ENCODE measurements at regions not wholly inside any gene's neighbourhood (a gene's known extent, or its start where the extent isn't known, plus 50 kb on each side); places are given as distances from the start of the nearest gene placed in this dataset.
"Not testable (repeated sequence)": the region's sequence is repeated elsewhere in the genome, so short reads cannot be mapped to it uniquely, and the experiment has no call there.

GRCh38 chr15:83335542-83335941 is 51.1 kb upstream of the BNC1 start:
- not testable (repeated sequence) for DNase-seq

DNA sequence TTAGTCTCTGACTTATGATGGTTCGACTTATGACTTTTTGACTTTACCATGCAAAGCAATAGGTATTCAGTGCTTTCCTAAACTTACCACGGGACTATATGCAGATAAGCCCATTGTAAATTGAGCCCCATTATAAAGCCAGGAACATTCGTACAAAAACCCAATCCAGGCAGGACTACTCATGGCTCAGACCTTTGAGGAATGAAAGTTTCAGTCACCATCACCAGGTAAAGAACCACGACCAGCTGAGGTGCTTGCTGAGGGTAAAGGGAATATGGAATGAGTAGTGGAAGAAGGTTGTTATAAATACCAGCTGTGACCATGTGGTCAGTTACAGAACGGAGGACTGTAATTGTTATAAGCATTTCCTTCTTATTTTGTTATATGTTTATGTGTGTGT is 54.9 kb upstream of the BNC1 start:
- no peak for DNase-seq

GRCh38 chr15:83340087-83340486 is 55.6 kb upstream of the BNC1 start:
- DNase-seq, result no peak

- DNase-seq, result no peak
These were observed 61.9 kb upstream of the BNC1 start for GRCh38 chr15:83346342-83346741.

GRCh38 chr15:83352119-83352518 is 67.7 kb upstream of the BNC1 start:
- DNase-seq, result no peak

- no peak for DNase-seq
These were observed 72.3 kb upstream of the BNC1 start for GRCh38 chr15:83356501-83357399.

DNA sequence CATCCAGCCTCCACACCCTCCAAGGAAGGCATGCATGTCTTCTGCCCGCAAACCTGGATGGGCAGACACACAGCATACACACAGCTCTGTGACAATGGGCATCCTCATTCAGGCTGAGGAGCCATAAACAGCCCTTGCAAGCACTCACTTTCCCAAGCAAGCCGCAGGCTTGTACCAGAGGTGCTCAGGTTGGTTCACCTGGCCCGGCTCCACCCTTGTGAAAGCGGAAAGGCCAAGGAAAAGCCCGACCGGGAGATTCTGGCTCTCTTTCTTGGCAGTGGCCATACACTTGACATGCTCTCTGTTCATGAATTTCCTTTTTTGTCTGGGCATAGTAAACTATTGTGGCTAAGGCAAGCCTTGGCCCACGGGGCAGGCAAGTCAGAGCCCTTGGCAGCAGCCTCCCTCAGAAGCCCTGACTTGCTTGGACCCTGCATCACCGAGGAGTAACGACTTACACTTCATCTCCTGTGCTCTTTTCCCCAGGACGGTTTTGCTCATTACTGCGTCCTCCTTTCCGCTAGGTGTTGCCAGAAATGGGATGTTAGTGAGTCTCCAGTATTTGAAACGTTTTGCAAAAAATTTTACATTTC is 74.6 kb upstream of the BNC1 start:
- DNase-seq, result peak; percentile 25

DNA sequence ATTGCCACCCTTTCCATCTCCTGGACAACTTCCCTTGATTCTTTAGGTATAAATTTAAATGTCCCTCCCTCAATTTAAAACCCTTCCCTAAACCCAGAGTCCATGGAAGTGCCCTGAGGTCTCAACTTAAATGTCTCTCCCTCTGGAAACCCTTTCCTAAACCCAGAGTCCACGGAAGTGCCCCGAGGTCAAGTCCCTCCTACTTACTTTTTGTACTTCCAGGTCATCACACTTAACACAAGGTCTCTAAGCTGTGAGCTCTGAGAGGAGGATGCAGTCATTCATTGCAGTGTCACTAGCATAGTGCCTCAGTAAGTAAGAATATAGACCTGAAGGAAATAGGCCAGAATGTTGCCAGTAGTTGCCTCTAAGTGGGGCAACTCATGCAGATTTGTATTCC is 78.2 kb upstream of the BNC1 start:
- no peak for DNase-seq

DNA sequence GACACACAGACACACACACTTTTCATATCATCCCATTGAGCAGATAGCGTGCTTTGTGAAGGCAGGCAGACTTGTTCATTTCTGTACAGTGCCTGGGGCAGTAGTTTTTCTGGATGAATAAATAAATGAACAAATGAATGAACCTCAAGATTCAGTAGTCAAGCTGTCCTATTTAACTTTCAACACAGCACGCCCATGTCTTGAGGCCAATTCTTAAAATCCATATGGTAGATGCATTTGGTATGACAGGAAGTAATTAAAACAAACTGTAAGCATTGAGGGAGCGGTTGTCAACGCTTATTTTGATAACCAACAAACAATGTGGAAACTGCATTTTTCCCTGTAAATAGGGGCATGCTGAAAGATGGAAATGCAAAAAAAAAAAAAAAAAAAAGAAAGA is 80.0 kb upstream of the BNC1 start:
- no peak for DNase-seq

GRCh38 chr15:83365370-83365938 is 81.0 kb upstream of the BNC1 start:
- peak; percentile 55 for DNase-seq

DNA sequence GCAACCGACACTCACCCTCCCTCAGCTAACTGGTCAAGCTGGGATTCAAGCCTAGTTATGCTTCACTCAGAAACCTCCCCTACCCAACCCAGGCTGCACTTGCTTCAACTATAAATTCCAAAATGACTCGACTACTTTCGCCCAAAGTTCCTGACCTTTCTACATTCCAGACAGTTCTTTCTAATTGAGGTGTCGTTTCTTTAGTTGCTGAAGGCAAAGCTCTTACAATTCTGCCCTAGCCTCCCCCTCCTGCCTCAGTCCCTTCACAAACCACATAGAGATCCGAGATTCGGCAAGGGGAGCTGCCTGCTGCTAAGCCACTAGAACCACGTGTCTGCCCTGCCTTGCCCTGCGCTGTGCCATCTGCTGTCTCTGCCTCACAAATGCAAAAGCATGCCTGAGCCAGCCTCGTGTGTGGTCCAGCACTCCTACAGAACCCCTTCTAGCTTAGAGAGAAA is 74.7 kb upstream of the SH3GL3 start:
- peak; percentile 36 for DNase-seq

- DNase-seq, result no peak
These were observed 68.1 kb upstream of the SH3GL3 start for GRCh38 chr15:83378921-83379578.

GRCh38 chr15:83379579-83379959 is 67.6 kb upstream of the SH3GL3 start:
- DNase-seq, result no peak

DNA sequence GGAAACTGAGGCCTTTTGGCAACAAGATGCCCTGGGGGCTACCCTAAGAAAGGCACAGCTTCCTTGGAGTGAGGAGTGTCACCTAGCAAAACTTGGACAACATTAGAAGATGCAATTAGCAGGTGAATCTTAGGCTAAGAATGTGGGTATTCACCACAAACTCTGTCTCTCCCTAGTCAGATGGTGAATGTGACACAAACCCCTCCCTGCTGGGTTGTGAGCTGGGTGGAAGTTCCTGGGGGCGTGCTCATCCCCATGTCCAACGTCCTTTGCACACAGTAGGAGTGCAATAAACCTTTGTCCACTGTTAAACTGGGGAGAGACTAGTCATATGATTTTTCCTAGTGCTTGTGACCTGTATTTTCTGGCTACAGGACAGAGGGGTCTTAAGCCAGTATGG is 67.1 kb upstream of the SH3GL3 start:
- no peak for DNase-seq

- DNase-seq, result peak; percentile 47
These were observed 66.5 kb upstream of the SH3GL3 start for GRCh38 chr15:83380682-83381081.

DNA sequence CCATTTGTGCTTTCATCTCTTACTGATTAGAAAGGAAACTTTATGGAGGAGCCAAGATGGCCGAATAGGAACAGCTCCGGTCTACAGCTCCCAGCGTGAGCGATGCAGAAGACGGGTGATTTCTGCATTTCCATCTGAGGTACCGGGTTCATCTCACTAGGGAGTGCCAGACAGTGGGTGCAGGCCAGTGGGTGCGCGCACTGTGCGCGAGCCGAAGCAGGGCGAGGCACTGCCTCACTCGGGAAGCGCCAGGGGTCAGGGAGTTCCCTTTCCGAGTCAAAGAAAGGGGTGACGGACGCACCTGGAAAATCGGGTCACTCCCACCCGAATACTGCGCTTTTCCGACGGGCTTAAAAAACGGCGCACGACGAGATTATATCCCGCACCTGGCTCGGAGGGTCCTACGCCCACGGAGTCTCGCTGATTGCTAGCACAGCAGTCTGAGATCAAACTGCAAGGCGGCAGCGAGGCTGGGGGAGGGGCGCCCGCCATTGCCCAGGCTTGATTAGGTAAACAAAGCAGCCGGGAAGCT is 63.5 kb upstream of the SH3GL3 start:
- DNase-seq, result not testable (repeated sequence)

DNA sequence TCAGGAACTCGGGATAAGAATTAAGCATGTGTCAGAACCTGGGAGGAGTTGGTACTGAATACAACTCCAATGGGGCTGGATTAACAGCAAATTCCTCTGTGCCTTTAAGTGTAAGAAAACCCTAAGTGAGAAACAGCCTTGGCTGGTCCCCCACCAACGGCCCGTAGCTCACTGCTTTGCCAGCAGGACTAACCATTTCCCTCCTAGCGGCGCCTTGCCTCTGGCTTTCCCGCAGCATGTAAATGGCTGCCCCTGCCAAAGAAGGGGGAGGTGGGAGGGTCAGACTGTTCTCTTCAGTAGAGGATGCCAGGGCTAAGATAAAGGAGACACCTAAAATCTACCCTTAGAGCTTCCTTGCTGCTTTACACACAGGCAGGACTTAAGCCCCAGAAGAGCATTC is 51.0 kb upstream of the SH3GL3 start:
- peak; percentile 71 for DNase-seq

Measured in right hindlimb (tissue), 1 donor.